ENCODE measurements at regions not wholly inside any gene's neighbourhood (a gene's known extent, or its start where the extent isn't known, plus 50 kb on each side); places are given as distances from the start of the nearest gene placed in this dataset.
"Not testable (repeated sequence)": the region's sequence is repeated elsewhere in the genome, so short reads cannot be mapped to it uniquely, and the experiment has no call there.

GRCh38 chr21:5327220-5327619 lies 5194.2 kb upstream of the TPTE start:
- ATAC-seq, result peak; percentile 47

GRCh38 chr21:5329311-5329939 lies 5192.0 kb upstream of the TPTE start:
- ATAC-seq, result peak; percentile 52

GRCh38 chr21:5357839-5358238 lies 5163.5 kb upstream of the TPTE start:
- not testable (repeated sequence) for ATAC-seq
